GM13976 (cell line): ENCODE measurements at regions not wholly inside any gene's neighbourhood (a gene's known extent, or its start where the extent isn't known, plus 50 kb on each side); places are given as distances from the start of the nearest gene placed in this dataset.
"Not testable (repeated sequence)": the region's sequence is repeated elsewhere in the genome, so short reads cannot be mapped to it uniquely, and the experiment has no call there.

Experiments
- DNase-seq: peaks from one replicate; pipeline ENCODE4 v3.0.0; 2012; ENCODE audit warnings: low spot score
- in situ Hi-C: fragments of 300-500 bp; cut with MboI; formaldehyde crosslinking; loops from one replicate; pipeline ENCODE4 v1.12.0; 2022; ENCODE audit warnings: low sequenced_read_pairs, mixed read lengths, inconsistent platforms; ENCODE audit not compliant: unreplicated experiment
- TF ChIP-seq, protein P1 (sequence below): IDR thresholded peaks from 2 replicates; pipeline ENCODE4 v1.5.1; 2012; ENCODE audit warnings: borderline replicate concordance, mild to moderate bottlenecking; ENCODE audit not compliant: insufficient read depth; ENCODE audit errors: extremely low read depth, missing control alignments, control extremely low read depth

DNA sequence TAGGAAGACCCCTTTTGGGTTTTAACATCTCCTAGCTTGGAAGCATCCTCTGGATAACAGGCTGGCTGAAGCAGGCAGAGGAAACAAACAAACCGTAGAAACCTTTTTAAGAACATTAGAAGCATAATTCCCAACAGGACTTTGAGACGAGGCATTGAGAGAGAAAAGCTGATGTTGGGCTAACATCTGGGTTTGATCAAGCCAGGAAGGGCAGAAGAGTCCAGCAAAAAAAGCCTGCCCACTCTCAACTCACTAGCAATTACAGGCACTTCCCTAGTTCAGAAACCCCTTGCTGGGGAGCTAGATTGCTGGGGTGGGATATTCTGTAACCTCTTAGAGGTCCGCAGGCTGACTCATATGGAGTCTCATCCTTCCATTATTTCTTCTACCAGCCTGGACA is 75.4 kb upstream of the CTNNA1 start:
- TF ChIP-seq, protein P1, sequence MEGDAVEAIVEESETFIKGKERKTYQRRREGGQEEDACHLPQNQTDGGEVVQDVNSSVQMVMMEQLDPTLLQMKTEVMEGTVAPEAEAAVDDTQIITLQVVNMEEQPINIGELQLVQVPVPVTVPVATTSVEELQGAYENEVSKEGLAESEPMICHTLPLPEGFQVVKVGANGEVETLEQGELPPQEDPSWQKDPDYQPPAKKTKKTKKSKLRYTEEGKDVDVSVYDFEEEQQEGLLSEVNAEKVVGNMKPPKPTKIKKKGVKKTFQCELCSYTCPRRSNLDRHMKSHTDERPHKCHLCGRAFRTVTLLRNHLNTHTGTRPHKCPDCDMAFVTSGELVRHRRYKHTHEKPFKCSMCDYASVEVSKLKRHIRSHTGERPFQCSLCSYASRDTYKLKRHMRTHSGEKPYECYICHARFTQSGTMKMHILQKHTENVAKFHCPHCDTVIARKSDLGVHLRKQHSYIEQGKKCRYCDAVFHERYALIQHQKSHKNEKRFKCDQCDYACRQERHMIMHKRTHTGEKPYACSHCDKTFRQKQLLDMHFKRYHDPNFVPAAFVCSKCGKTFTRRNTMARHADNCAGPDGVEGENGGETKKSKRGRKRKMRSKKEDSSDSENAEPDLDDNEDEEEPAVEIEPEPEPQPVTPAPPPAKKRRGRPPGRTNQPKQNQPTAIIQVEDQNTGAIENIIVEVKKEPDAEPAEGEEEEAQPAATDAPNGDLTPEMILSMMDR = no peak
- DNase-seq = no peak
- in situ Hi-C loops = no loop called here

DNA sequence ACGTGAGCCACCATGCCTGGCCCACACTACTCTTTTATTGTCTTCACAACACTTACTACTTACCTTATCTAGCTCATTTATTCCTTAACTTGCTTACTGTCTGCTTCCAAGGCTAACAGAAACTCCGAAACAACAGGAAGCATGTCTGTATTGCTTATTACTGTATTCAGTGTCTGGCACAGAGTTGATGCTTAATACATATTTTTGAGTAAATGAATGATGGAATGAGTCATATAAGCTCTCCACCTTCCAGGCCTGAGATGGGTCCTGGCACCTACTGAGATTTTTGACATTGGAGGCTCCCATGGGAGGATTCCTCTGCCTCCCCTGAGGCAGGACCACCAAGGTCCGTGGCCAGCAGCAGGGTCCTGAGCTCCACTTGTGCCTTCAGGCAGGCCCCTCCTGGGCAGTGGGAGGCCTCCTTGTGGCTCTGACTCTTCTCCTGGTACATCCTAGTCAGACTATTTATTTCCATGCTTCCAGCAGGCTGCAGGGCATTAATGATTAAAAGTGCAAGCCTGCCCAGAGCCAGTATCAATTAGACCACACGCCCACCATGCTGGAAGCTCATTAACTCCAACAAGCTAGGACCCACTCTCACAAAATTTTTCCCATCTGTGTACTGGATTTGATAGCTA is 76.5 kb upstream of the CTNNA1 start:
- no peak for DNase-seq
- TF ChIP-seq, protein P1 = no peak

DNA sequence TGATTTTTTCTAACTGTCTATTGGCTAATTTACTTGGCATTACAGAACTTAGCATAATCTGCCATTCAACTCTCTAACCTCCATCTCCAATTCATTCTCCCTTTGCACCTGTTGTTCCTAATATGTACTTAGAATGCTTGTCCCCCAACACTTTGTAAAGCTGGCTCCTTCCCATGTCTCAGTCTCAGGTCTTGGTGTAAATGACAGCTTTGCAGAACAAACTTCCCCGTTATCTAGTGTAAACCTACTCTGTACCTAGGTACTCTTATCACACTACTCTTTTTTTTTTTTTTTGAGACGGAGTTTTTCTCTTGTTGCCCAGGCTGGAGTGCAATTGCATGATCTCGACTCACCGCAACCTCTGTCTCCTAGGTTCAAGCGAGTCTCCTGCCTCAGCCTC is 77.2 kb upstream of the CTNNA1 start:
- DNase-seq = no peak
- TF ChIP-seq, protein P1 = no peak
- in situ Hi-C loops = no loop called here

More for the DNA sequence above, 76.5 kb upstream of the CTNNA1 start:
- in situ Hi-C loops = no loop called here

DNA sequence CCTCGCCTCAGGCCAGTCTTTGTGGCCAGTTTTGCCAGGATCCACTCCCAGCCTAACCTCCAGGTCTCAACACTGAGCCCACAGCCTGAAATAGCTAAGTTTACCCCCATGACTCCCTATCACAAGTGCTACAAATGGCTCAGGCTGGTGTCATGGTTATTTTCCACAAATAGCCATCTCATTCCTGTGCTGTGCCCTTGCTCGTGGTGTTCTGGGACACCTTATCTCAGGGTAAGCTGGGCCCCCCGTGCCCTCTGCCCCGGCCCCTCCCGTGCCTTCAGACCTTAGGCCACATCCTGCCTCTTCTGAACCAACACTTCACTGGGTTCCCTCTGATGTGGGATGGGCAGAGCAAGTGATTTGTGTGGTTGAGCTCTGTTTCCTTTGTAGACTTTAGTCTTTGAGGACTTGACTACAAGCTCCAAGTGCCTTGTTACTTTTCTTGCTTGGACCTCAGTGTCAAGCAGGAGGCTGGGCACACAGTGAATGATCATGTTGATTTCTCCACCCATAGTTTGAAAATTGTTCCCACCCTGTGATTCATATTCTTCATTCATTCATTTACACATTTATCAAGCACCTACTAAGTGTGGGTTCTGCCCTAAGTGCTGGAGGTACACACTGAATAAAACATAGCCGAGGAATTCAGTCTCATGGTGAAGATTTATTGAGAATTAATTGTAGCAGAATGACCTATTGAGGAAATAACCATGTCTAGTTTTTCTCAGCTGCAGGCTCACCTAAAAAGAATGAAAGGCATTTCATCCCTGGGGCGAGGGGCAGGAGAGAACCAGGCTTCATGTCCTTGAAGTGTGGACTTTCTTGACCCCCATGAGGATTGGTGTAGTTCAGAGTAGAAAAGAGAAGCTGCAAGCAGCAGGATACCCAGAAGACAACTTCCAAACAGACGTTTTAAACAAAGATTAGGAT is 84.5 kb upstream of the CTNNA1 start:
- in situ Hi-C loops = no loop called here
- DNase-seq = no peak
- TF ChIP-seq, protein P1 = no peak

DNA sequence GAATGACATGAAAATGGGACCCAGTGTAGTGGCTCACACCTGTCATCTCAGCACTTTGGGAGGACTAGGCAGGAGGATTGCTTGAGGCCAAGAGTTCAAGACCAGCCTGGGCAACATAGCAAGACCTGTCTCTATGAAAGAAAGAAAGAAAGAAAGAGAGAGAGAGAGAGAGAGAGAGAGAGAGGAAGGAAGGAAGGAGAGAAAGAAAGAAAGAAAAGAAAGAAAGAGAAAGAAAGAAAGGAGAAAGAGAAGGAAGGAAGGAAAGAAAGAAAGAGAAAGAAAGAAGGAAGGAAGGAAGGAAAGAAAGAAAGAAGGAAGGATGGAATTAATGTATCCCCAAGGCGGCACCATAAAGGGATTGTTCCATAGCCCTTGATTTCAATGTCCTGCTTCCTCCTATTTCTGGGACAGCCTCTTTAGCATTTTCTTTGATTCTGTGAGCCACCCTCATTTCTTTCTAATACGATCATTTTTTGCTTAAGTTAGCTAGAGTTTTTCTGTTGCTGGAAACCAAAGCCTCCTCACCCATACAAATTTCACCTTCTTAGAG is 85.4 kb upstream of the CTNNA1 start:
- in situ Hi-C loops = not testable (repeated sequence)

DNA sequence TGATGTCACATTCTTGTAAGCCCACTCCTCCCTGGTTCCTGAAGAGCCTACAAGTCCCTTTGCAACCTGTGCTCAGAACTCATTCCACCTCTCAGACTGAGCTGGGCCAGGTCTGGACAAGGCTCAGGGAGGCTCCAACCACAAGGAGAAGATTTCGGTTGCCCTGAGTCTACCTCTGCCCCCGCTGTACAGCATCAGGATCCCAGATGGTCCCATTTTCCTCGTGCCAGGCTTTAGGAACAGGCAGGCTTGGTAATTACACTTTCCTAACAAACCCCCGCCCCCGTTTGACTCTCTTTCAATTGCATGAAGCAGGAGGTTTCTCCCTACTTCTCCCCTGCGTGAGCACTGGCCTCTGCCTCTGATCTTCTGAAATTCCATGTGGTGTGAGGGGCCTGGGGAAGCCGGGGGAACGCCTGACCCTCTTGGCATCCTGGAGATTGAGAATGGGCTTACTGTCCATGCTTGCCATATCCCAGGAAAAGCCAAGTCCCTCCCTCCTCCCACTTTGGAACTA is 86.9 kb upstream of the CTNNA1 start:
- TF ChIP-seq, protein P1 = no peak
- DNase-seq = no peak
- in situ Hi-C loops = no loop called here

More for the DNA sequence above, 85.4 kb upstream of the CTNNA1 start:
- not testable (repeated sequence) for DNase-seq
